HCT116 (cell line): ENCODE measurements at regions not wholly inside any gene's neighbourhood (a gene's known extent, or its start where the extent isn't known, plus 50 kb on each side); places are given as distances from the start of the nearest gene placed in this dataset.

ENCODE experiments used
- ATAC-seq: fragments of 200-7000 bp; cut with Tn5 transposase; 2 replicates; pipeline ENCODE4 v1.9.1; 2020; ENCODE audit warnings: mild to moderate bottlenecking, moderate library complexity
- BruUV-seq: library from RNA; stranded (reverse); fragments of 400-500 nt; replicated peaks from 2 replicates; lab custom pipeline; 2021; lab: Mats Ljungman, UMichigan
- CTCF ChIA-PET: fragments of 300-600 bp; sonication (Branson Sonifier 250); formaldehyde crosslinking; loops from one replicate; lab custom pipeline; 2021; ENCODE audit warnings: antibody characterized with exemption; lab: Charles Lee
- POLR2A ChIA-PET: fragments of 300-600, 350-600 bp; sonication (Branson Sonifier 250); formaldehyde crosslinking; loops from one replicate; lab custom pipeline; 2021; ENCODE audit warnings: antibody characterized with exemption; lab: Charles Lee
- RAD21 ChIA-PET, 2 experiments: fragments of 300-600 bp; sonication (Branson Sonifier 250); formaldehyde crosslinking; loops; one replicate each; lab custom pipeline; 2023; ENCODE audit warnings: low total read pairs in 2 of 2; ENCODE audit not compliant: uncharacterized antibody in 2 of 2, unreplicated experiment in 2 of 2, low non-redundant PET in 1 of 2; lab: Charles Lee
- DNase-seq: peaks from one replicate; pipeline ENCODE4 v3.0.0-alpha.2; 2010; ENCODE audit warnings: low read depth, low spot score
- H2AFZ ChIP-seq: fragments of 200-600 bp; shearing (Covaris generic), sonication (generic); 2 replicates; pipeline ENCODE4 v1.6.1; 2017; ENCODE audit warnings: low read depth, mixed run types, mixed read lengths, antibody characterized with exemption, low read length; ENCODE audit not compliant: poor library complexity, severe bottlenecking
- H3K27ac ChIP-seq: 2 replicates; pipeline ENCODE4 v1.5.1; 2012; ENCODE audit warnings: low read depth, low read length
- H3K27me3 ChIP-seq: fragments of 200-600 bp; sonication (generic); 2 replicates; pipeline ENCODE4 v1.6.1; 2016; ENCODE audit warnings: mixed run types, low read length, mixed read lengths; ENCODE audit not compliant: insufficient read depth
- H3K36me3 ChIP-seq, 2 experiments: fragments of 200-500 bp in 1 of 2; fragments of 200-600 bp in 1 of 2; sonication (Bioruptor generic) in 1 of 2; sonication (generic) in 1 of 2; 2 replicates each; pipeline versions ENCODE4 v1.5.1 to v1.6.1; 2014 to 2016; ENCODE audit warnings: low read length in 2 of 2, inconsistent platforms in 1 of 2, mixed read lengths in 1 of 2, mixed run types in 1 of 2; ENCODE audit not compliant: insufficient read depth in 2 of 2, control insufficient read depth in 1 of 2
- H3K4me1 ChIP-seq, 2 experiments: fragments of 200-600 bp in 1 of 2; sonication (generic) in 1 of 2; 2 replicates each; pipeline versions ENCODE4 v1.5.1 to v1.6.1; 2012 to 2017; ENCODE audit warnings: low read length in 2 of 2, inconsistent platforms in 1 of 2, mild to moderate bottlenecking in 1 of 2, mixed read lengths in 1 of 2, mixed run types in 1 of 2, moderate library complexity in 1 of 2; ENCODE audit not compliant: insufficient read depth in 2 of 2, control insufficient read depth in 1 of 2
- H3K4me2 ChIP-seq: fragments of 200-600 bp; sonication (generic); 2 replicates; pipeline ENCODE4 v1.6.1; 2017; ENCODE audit warnings: mixed run types, low read length, mixed read lengths
- H3K4me3 ChIP-seq, 2 experiments: fragments of 200-600 bp in 1 of 2; sonication (generic) in 1 of 2; replicated peaks in 1 of 2; 2 replicates each; pipeline ENCODE4 v1.5.1; 2011 to 2016; ENCODE audit warnings: low read length in 2 of 2, control low read depth in 1 of 2, low read depth in 1 of 2, mild to moderate bottlenecking in 1 of 2, mixed read lengths in 1 of 2, mixed run types in 1 of 2
- H3K79me2 ChIP-seq: fragments of 200-600 bp; sonication (generic); 2 replicates; pipeline ENCODE4 v1.6.1; 2017; ENCODE audit warnings: mild to moderate bottlenecking, mixed run types, low read length, moderate library complexity, mixed read lengths; ENCODE audit not compliant: insufficient read depth
- H3K9ac ChIP-seq: fragments of 200-600 bp; sonication (generic); 2 replicates; pipeline ENCODE4 v1.6.1; 2016; ENCODE audit warnings: low read length, mixed read lengths
- H3K9me2 ChIP-seq: fragments of 200-600 bp; sonication (generic), shearing (Covaris generic); 2 replicates; pipeline ENCODE4 v1.6.1; 2017; ENCODE audit warnings: mixed run types, mild to moderate bottlenecking, moderate library complexity; ENCODE audit not compliant: insufficient read depth
- H3K9me3 ChIP-seq, 2 experiments: fragments of 200-500 bp in 1 of 2; fragments of 200-600 bp in 1 of 2; sonication (Bioruptor generic) in 1 of 2; sonication (generic) in 1 of 2; 2 replicates each; pipeline ENCODE4 v1.6.1; 2014 to 2017; ENCODE audit warnings: low read length in 2 of 2, mixed read lengths in 2 of 2, inconsistent platforms in 1 of 2, low read depth in 1 of 2, mild to moderate bottlenecking in 1 of 2, mixed run types in 1 of 2, moderate library complexity in 1 of 2; ENCODE audit not compliant: control insufficient read depth in 1 of 2, insufficient read depth in 1 of 2
- H4K20me1 ChIP-seq: fragments of 200-600 bp; sonication (generic), shearing (Covaris generic); 2 replicates; pipeline ENCODE4 v1.6.1; 2017; ENCODE audit warnings: mixed run types, mild to moderate bottlenecking, moderate library complexity; ENCODE audit not compliant: insufficient read depth
- ATF3 ChIP-seq: IDR thresholded peaks from 2 replicates; pipeline ENCODE4 v1.6.1; 2012
- CBX3 ChIP-seq: IDR thresholded peaks from 2 replicates; pipeline ENCODE4 v1.6.1; 2012; ENCODE audit warnings: low read depth
- CTCF ChIP-seq, 3 experiments: fragments of 200-600 bp in 1 of 3; sonication (generic) in 1 of 3; IDR thresholded peaks in 2 of 3; conservative IDR thresholded peaks in 1 of 3; 2 replicates each; pipeline ENCODE4 v1.5.1; 2012 to 2017; ENCODE audit warnings: low read depth in 2 of 3, low read length in 2 of 3, antibody characterized with exemption in 1 of 3, borderline replicate concordance in 1 of 3, control low read depth in 1 of 3, mild to moderate bottlenecking in 1 of 3, mixed read lengths in 1 of 3, mixed run types in 1 of 3, moderate library complexity in 1 of 3; ENCODE audit not compliant: insufficient read depth in 1 of 3
- EGR1 ChIP-seq: IDR thresholded peaks from 2 replicates; pipeline ENCODE4 v1.6.1; 2012; ENCODE audit warnings: low read depth
- ELF1 ChIP-seq: IDR thresholded peaks from 2 replicates; pipeline ENCODE4 v1.6.1; 2012; ENCODE audit warnings: low read depth, borderline replicate concordance
- EZH2phosphoT487 ChIP-seq: fragments of 200-600 bp; IDR thresholded peaks from 2 replicates; pipeline ENCODE4 v1.6.1; 2018; ENCODE audit warnings: antibody characterized with exemption, borderline replicate concordance
- FOSL1 ChIP-seq: IDR thresholded peaks from 2 replicates; pipeline ENCODE4 v1.6.1; 2012; ENCODE audit warnings: low read depth
- JUND ChIP-seq: IDR thresholded peaks from 2 replicates; pipeline ENCODE4 v1.6.1; 2012
- MAX ChIP-seq: IDR thresholded peaks from 2 replicates; pipeline ENCODE4 v1.6.1; 2012
- POLR2AphosphoS5 ChIP-seq: IDR thresholded peaks from 2 replicates; pipeline ENCODE4 v1.6.1; 2011; ENCODE audit warnings: mild to moderate bottlenecking, low read depth, low read length, moderate library complexity
- SIN3A ChIP-seq: IDR thresholded peaks from 2 replicates; pipeline ENCODE4 v1.6.1; 2012; ENCODE audit warnings: low read depth
- SRF ChIP-seq: IDR thresholded peaks from 2 replicates; pipeline ENCODE4 v1.6.1; 2012; ENCODE audit warnings: low read depth
- YY1 ChIP-seq: IDR thresholded peaks from 2 replicates; pipeline ENCODE4 v1.6.1; 2011; ENCODE audit warnings: low read length, low read depth, moderate library complexity, mild to moderate bottlenecking; ENCODE audit not compliant: insufficient replicate concordance; ENCODE audit errors: extremely low read depth
- ZFX ChIP-seq: fragments of 450-650 bp; IDR thresholded peaks from 2 replicates; pipeline ENCODE4 v1.6.1; 2017
- ZNF274 ChIP-seq: fragments of 200-500 bp; sonication (Bioruptor generic); IDR thresholded peaks from 2 replicates; pipeline ENCODE4 v1.6.1; 2014; ENCODE audit warnings: mild to moderate bottlenecking, low read depth, low read length, inconsistent platforms
- intact Hi-C: fragments of 100-400 bp; cut with micrococcal nuclease; formaldehyde crosslinking; loops from 2 replicates; pipeline ENCODE4 v1.10.0; 2022

GRCh38 chr20:23246717-23247664 is 103.6 kb upstream of the NXT1 start:
- no peak overlapping the region for H2AFZ ChIP-seq
- H3K27me3 ChIP-seq, result peaks cover 38% of the 10 kb centered on the region
- DNase-seq (no peak), ATAC-seq (no peak)
- no peaks in the 10 kb centered on the region for H3K36me3 ChIP-seq
- H3K4me2 ChIP-seq, result no peak overlapping the region
- H3K79me2 ChIP-seq, result no peaks in the 10 kb centered on the region
- BruUV-seq, result no TSS peak
- TF ChIP-seq ZFX, result no peak
- TF ChIP-seq ELF1, result no peak
- TF ChIP-seq EGR1, result no peak
- TF ChIP-seq CBX3, result no peak
- no peak for TF ChIP-seq ZNF274
- no peak for TF ChIP-seq CTCF (IDR thresholded peaks at IDR 0.05 in 2 of 3, conservative IDR thresholded peaks at IDR 0.05 in 1 of 3; ENCODE audit: borderline replicate concordance in 1 of 3, insufficient read depth in 1 of 3, low read depth in 2 of 3, low read length in 2 of 3)
- no peak for TF ChIP-seq ATF3
- TF ChIP-seq SIN3A, result no peak
- TF ChIP-seq POLR2AphosphoS5, result no peak
- TF ChIP-seq YY1, result no peak
- no peak for TF ChIP-seq FOSL1
- TF ChIP-seq EZH2phosphoT487, result no peak
- TF ChIP-seq SRF, result no peak
- no peak for TF ChIP-seq MAX
- no peak for TF ChIP-seq JUND
- ChIA-PET CTCF (interaction anchor here (5.0 kb wide), 1 partner anchor 12 kb away, joined by 18 read pairs; no protein-coding TSS in a partner anchor), POLR2A (no interaction called here), RAD21 (no interaction called here)
- no peak overlapping the region for H3K9ac ChIP-seq
- no peaks in the 10 kb centered on the region for H3K9me3 ChIP-seq
- no peak overlapping the region for H3K4me3 ChIP-seq
- no peaks in the 10 kb centered on the region for H4K20me1 ChIP-seq
- H3K9me2 ChIP-seq, result no peaks in the 10 kb centered on the region
- intact Hi-C loops, result no loop called here
- H3K4me1 ChIP-seq, result no peaks in the 10 kb centered on the region
- no peak overlapping the region for H3K27ac ChIP-seq
